ENCODE measurements at regions not wholly inside any gene's neighbourhood (a gene's known extent, or its start where the extent isn't known, plus 50 kb on each side); places are given as distances from the start of the nearest gene placed in this dataset.
"Not testable (repeated sequence)": the region's sequence is repeated elsewhere in the genome, so short reads cannot be mapped to it uniquely, and the experiment has no call there.

GRCh38 chr4:67333664-67334063, 211.6 kb downstream of the CENPC start:
- FAIRE-seq = no peak
- no peak for DNase-seq (ENCODE audit: insufficient read length, low spot score)

GRCh38 chr4:67332627-67333026, 212.7 kb downstream of the CENPC start:
- DNase-seq (ENCODE audit: insufficient read length, low spot score) (no peak), FAIRE-seq (no peak)

GRCh38 chr4:67328393-67328792, 216.9 kb downstream of the CENPC start:
- FAIRE-seq = no peak
- no peak for DNase-seq (ENCODE audit: insufficient read length, low spot score)

- DNase-seq (ENCODE audit: insufficient read length, low spot score) = no peak
- FAIRE-seq = no peak
These were observed 217.4 kb downstream of the CENPC start for GRCh38 chr4:67328018-67328278.

- FAIRE-seq (no peak), DNase-seq (ENCODE audit: insufficient read length, low spot score) (peak; percentile 49)
These were observed 217.9 kb downstream of the CENPC start for GRCh38 chr4:67327245-67328017.

GRCh38 chr4:67325791-67326190, 219.5 kb downstream of the CENPC start:
- no peak for DNase-seq (ENCODE audit: insufficient read length, low spot score)
- FAIRE-seq = no peak

GRCh38 chr4:67320645-67321044, 224.7 kb downstream of the CENPC start:
- DNase-seq (ENCODE audit: insufficient read length, low spot score) = no peak
- no peak for FAIRE-seq

- DNase-seq (ENCODE audit: insufficient read length, low spot score); FAIRE-seq: not testable (repeated sequence)
These were observed 225.7 kb downstream of the CENPC start for GRCh38 chr4:67319607-67320006.

- FAIRE-seq; DNase-seq (ENCODE audit: insufficient read length, low spot score): not testable (repeated sequence)
These were observed 244.7 kb downstream of the CENPC start for GRCh38 chr4:67300497-67301185.

- FAIRE-seq (no peak), DNase-seq (ENCODE audit: insufficient read length, low spot score) (no peak)
These were observed 252.7 kb downstream of the CENPC start for GRCh38 chr4:67292636-67293035.

GRCh38 chr4:67292045-67292444, 253.3 kb downstream of the CENPC start:
- DNase-seq (ENCODE audit: insufficient read length, low spot score) (no peak), FAIRE-seq (no peak)

GRCh38 chr4:67291644-67292043, 253.7 kb downstream of the CENPC start:
- FAIRE-seq (no peak), DNase-seq (ENCODE audit: insufficient read length, low spot score) (no peak)

- FAIRE-seq = no peak
These were observed 256.3 kb downstream of the CENPC start for GRCh38 chr4:67288964-67289363.

GRCh38 chr4:67286724-67287123, 258.6 kb downstream of the CENPC start:
- no peak for FAIRE-seq
- no peak for DNase-seq (ENCODE audit: insufficient read length, low spot score)

More at GRCh38 chr4:67288964-67289363, 256.3 kb downstream of the CENPC start:
- no peak for DNase-seq (ENCODE audit: insufficient read length, low spot score)

- no peak for FAIRE-seq
- DNase-seq (ENCODE audit: insufficient read length, low spot score) = no peak
These were observed 262.6 kb downstream of the CENPC start for GRCh38 chr4:67282749-67283148.

- FAIRE-seq (no peak), DNase-seq (ENCODE audit: insufficient read length, low spot score) (no peak)
These were observed 270.0 kb downstream of the CENPC start for GRCh38 chr4:67275179-67275750.

GRCh38 chr4:67274671-67275070, 270.6 kb downstream of the CENPC start:
- not testable (repeated sequence) for FAIRE-seq; DNase-seq (ENCODE audit: insufficient read length, low spot score)

- FAIRE-seq (no peak), DNase-seq (ENCODE audit: insufficient read length, low spot score) (no peak)
These were observed 271.6 kb downstream of the CENPC start for GRCh38 chr4:67273666-67274065.

GRCh38 chr4:67261971-67262370, 283.3 kb downstream of the CENPC start:
- DNase-seq (ENCODE audit: insufficient read length, low spot score) = no peak
- FAIRE-seq = no peak

GRCh38 chr4:67256388-67257043, 288.8 kb downstream of the CENPC start:
- DNase-seq (ENCODE audit: insufficient read length, low spot score) (no peak), FAIRE-seq (no peak)

GRCh38 chr4:67250131-67250896, 295.0 kb downstream of the CENPC start:
- no peak for DNase-seq (ENCODE audit: insufficient read length, low spot score)
- no peak for FAIRE-seq
